Bone marrow (tissue), 2 donors: ENCODE measurements at regions not wholly inside any gene's neighbourhood (a gene's known extent, or its start where the extent isn't known, plus 50 kb on each side); places are given as distances from the start of the nearest gene placed in this dataset.

Experiments
- DNase-seq, 2 donors: peaks; one replicate each; lab custom pipeline; 2025; lab: John Stamatoyannopoulos, UW

- no peak for DNase-seq
Measured at GRCh38 chr2:19720306-19720705, 181.5 kb downstream of the TTC32 start.

GRCh38 chr2:19719540-19719939, 182.2 kb downstream of the TTC32 start:
- DNase-seq, result no peak

DNA sequence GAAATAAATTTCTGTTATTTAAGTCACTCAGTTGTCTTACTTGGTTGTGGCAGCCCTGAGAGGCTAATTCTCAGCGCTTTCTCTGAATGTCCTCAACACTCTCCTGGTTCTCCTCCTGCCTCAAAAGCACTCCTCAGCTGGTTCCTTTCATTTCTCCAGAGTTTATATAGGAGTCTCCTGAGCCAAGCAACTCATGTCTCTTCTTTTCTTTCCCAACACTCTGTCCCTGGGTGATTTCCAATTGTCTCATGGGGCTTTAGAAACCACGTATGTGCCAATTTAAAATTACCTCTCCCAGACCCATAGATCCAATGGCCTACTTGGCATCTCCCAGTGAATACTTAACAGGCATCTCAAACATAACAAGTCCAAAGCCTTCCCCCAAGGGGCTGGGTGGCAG, 184.3 kb downstream of the TTC32 start:
- no peak for DNase-seq

DNA sequence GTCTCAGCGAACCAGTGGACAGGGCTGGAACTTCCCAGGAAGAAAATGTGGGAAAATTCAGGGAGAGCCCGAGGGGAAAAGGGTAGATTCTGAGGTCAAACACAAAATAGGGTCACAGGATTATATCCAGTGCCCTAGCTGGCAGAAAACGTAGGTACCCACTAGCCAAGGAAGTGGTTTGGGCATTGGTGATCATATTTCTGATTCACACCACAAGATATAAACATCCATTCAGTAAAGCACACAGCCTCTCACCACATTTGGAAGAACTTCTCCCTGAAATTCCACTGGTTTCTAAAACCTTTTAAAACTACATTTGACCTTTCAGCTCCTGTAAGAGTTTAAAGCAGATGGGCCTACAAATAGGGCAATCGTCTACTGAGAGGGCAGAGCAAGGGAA, 186.9 kb downstream of the TTC32 start:
- no peak for DNase-seq

GRCh38 chr2:19712850-19713249, 188.9 kb downstream of the TTC32 start:
- DNase-seq, result no peak

DNA sequence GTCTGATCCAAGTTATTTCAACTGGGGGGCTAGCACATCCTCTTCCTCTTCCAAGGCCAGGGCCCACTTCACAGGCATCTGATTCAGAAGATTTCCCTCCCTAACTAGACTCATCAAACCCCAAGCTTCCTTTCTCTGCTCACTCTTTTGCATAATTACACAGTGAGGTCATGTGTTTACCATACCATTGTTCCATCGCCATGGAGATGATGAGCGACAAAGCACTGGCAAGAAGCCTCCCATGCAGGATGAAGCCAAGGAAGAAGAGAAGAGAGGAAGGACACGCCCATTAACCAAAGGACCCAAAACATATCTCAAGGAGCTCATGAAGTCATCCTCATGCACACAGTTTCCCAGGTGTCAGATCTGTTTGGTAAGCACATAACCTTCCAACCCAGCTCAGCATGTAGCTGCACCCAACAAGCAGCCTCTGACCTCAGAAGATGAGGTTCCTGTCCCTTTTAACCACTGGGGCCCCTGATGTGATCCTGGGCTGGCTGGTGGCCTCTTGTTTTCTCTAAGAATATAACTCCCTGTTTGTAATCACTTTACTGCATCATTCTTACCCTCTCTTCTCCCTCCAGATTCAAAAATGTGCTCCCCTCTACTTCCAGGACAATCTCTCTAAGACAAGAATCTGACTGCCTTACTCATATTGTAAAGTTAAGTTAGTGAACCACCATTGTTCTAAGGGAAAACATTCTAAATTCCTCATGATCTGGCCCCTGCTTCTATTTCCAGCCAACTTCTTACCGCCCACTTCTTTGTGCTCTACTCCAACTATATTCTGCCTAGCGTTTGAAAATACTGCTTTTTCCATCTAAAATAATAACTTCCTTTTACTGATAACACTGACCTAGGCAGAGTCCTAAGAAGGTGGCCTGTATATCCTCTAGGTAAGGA, 190.1 kb downstream of the TTC32 start:
- DNase-seq, result no peak

DNA sequence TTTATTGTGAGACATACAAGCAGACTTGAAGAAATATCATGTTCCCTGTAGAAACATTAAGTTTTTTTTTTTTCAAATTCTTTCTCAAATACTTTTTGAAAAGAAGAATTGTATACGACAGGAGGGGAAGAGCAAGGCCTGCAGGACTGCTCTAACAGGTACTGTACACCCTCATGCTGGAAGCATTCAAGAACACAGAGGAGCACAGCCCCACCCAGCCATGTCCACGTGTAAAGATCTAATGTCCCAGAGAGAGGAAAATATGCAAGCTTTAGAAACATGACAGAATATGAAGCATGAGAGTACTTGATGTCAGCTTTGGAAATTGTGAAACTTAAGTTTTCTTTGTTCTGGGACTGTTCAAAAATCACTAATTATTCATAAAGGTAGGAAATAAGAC, 191.6 kb downstream of the TTC32 start:
- DNase-seq, result no peak

GRCh38 chr2:19709553-19709952, 192.2 kb downstream of the TTC32 start:
- DNase-seq, result no peak

GRCh38 chr2:19708776-19709175, 193.0 kb downstream of the TTC32 start:
- DNase-seq, result no peak

GRCh38 chr2:19706332-19706731, 195.5 kb downstream of the TTC32 start:
- no peak for DNase-seq

DNA sequence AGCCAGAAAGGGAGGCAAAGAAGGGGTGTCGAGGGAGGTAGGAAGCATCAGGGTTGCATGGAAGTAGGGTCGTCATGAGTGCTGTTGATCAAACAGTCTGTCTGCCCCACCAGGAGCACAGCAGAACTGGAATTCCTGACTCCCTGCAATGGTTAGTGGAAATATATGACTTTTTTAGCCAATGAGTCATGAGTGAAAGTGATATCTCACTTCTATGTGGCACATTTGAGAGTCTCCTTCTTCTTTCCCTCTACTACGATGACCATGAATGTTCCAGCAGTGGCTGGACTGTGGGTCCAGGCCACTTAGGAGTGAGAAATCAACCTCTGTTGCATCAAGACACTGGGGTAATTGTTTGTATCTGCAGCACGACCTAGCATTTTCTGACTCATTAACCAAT, 199.5 kb downstream of the TTC32 start:
- DNase-seq, result no peak

GRCh38 chr2:19700861-19701585, 200.8 kb downstream of the TTC32 start:
- no peak for DNase-seq

GRCh38 chr2:19697131-19697530, 204.7 kb downstream of the TTC32 start:
- no peak for DNase-seq

- no peak for DNase-seq
Measured at GRCh38 chr2:19695706-19696105, 206.1 kb downstream of the TTC32 start.

- no peak for DNase-seq
Measured at GRCh38 chr2:19691892-19692291, 209.9 kb downstream of the TTC32 start.

- no peak for DNase-seq
Measured at GRCh38 chr2:19690429-19690828, 211.4 kb downstream of the TTC32 start.

DNA sequence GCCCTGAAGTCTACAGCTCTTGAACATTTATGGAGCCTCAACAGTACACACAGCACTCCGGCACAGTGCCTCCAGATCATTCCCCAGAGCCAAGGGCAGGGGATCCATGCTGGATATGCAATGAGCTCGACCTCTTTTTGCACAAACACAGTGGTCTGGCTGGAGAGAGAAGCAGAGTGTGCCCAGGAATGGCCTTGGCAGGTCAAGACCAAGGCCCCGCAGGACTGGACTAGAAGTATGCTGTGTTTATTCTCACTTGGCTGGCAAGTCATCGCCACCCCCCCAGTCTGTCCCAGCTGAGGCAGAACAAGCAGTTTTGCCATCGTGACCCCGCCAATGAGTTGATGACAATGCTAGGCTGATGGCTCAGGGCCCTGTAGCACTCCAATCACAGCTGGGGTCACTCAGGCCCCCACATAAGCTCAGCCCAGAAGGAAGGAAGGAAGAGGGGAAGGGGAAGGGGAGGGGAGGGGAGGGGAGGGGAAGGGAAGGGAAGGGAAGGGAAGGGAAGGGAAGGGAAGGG, 212.1 kb downstream of the TTC32 start:
- DNase-seq, result no peak

DNA sequence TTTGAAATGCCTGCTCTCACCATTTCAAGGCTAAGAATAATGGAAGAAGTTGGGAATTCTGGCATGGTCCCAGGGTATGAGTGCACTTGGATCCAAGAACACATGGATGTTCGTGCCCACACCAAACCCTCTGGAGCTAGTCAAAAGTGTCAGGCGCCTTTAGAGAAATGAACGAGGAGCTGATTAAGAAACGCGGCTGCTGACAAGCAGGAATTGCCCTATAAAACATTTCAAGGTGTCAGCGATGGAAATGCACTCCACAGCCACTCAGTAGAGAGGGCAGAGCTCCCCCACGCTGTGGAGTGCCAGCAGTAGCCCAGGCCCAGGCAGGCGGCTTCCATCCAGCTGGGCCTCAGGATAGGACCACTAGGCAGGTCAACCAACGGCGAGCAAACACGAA, 213.7 kb downstream of the TTC32 start:
- DNase-seq, result no peak

DNA sequence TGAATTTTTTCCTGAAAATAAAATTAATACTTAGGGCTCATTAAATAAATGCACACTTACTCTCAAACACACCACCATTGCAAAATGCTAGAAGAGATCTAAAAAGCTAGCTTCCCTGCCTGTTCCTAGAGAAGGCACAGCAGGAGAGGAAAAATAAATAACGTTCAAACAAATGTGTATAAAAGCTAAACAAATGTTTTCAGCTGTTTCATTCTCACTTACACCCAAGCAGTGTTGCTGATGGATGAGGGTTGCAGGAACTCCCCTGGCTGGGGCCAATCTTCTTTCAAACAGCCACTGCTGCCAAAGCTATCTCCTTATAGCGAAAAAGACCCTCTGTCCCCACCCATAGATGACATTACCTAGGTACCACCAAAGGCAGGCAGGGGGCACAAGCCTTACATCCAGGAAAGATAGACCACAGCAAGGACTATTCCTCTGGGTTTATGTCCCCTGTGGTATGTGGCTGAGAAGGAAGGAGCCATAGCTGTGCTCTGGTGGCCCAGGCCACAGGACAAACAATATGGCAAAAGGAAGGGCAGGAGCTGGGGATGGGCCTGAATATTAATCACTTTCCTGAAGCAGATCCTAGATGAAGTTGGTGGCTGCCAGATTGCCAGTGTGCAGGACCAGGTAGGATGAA, 214.6 kb downstream of the TTC32 start:
- DNase-seq, result no peak

- DNase-seq, result no peak
Measured at GRCh38 chr2:19686439-19686838, 215.3 kb downstream of the TTC32 start.

DNA sequence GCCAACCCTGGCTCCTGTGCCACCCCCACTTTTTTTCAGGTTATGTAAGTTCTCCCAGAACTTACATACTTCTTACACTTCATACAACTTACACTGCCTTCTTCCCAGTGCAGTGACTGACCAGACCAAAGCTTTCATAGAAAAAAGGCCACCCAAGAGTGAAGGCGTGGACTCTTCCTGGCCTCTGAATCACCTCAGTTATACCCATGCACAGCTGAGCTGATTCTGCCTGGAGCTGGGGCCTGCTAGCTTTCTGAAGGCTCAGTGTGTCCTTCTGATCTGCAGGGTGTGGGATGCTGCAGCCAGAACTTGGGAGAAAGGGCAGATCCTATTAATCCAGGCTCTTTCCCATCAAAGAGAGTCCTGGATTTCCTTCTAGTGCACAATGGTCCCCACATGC, 216.1 kb downstream of the TTC32 start:
- DNase-seq, result no peak

DNA sequence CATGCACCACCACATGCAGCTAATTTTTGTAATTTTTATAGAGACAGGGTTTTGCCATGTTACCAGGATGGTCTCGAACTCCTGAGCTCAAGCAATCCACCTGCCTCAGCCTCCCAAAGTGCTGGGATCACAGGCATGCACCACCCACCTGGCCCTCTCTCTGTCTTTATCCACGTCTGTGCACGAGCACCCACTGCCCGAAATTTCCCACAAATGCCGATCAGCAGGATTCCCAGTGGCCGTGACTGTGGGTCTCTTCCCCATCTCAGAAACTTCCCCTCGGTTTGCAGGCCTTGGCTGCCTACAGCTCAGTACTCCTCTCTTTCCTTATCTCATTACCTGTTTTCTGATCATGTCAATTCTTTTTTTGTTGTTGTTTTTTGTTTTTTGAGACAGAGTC, 217.3 kb downstream of the TTC32 start:
- DNase-seq, result no peak

GRCh38 chr2:19683556-19683955, 218.2 kb downstream of the TTC32 start:
- DNase-seq, result no peak
